HEK293 (cell line): ENCODE measurements at regions not wholly inside any gene's neighbourhood (a gene's known extent, or its start where the extent isn't known, plus 50 kb on each side); places are given as distances from the start of the nearest gene placed in this dataset.

ENCODE experiments used
- SCRT2 ChIP-seq: fragments of 450-650 bp; formaldehyde crosslinking; IDR thresholded peaks from 2 replicates; pipeline ENCODE4 v1.5.1; 2016; ENCODE audit warnings: missing biosample characterization, missing genetic modification characterization
- SP2 ChIP-seq: fragments of 450-650 bp; formaldehyde crosslinking; IDR thresholded peaks from 2 replicates; pipeline ENCODE4 v1.5.1; 2016; ENCODE audit warnings: missing biosample characterization, missing genetic modification characterization
- ZBTB1 ChIP-seq: fragments of 450-650 bp; formaldehyde crosslinking; IDR thresholded peaks from 2 replicates; pipeline ENCODE4 v1.5.1; 2016; ENCODE audit warnings: missing biosample characterization, missing genetic modification characterization
- ZFP3 ChIP-seq: fragments of 450-650 bp; formaldehyde crosslinking; IDR thresholded peaks from 2 replicates; pipeline ENCODE4 v1.5.1; 2016; ENCODE audit warnings: low read depth, missing biosample characterization, missing genetic modification characterization
- ZNF23 ChIP-seq: fragments of 450-650 bp; formaldehyde crosslinking; IDR thresholded peaks from 2 replicates; pipeline ENCODE4 v1.5.1; 2016; ENCODE audit warnings: missing biosample characterization, missing genetic modification characterization, borderline replicate concordance
- ZNF777 ChIP-seq: fragments of 450-650 bp; formaldehyde crosslinking; IDR thresholded peaks from 2 replicates; pipeline ENCODE4 v1.5.1; 2017; ENCODE audit warnings: missing biosample characterization, missing genetic modification characterization, borderline replicate concordance
- TF ChIP-seq, protein P1 (sequence below): fragments of 450-650 bp; formaldehyde crosslinking; IDR thresholded peaks from 2 replicates; pipeline ENCODE4 v1.5.1; 2016; ENCODE audit warnings: missing biosample characterization, missing genetic modification characterization
- TF ChIP-seq, protein P2 (sequence below): fragments of 450-650 bp; formaldehyde crosslinking; IDR thresholded peaks from 2 replicates; pipeline ENCODE4 v1.5.1; 2016; ENCODE audit warnings: missing biosample characterization, missing genetic modification characterization
- TF ChIP-seq, protein P3 (sequence below): fragments of 450-650 bp; formaldehyde crosslinking; IDR thresholded peaks from 2 replicates; pipeline ENCODE4 v1.5.1; 2016; ENCODE audit warnings: missing biosample characterization, missing genetic modification characterization
- TF ChIP-seq, protein P4 (sequence below): fragments of 450-650 bp; formaldehyde crosslinking; IDR thresholded peaks from 2 replicates; pipeline ENCODE4 v1.5.1; 2016; ENCODE audit warnings: missing biosample characterization, missing genetic modification characterization, low read depth
- TF ChIP-seq, protein P5 (sequence below): fragments of 450-650 bp; formaldehyde crosslinking; IDR thresholded peaks from 2 replicates; pipeline ENCODE4 v1.5.1; 2016; ENCODE audit warnings: missing biosample characterization, missing genetic modification characterization
- TF ChIP-seq, protein P6 (sequence below): fragments of 450-650 bp; formaldehyde crosslinking; optimal IDR thresholded peaks from 2 replicates; pipeline ENCODE3; 2016; ENCODE audit warnings: missing biosample characterization, mild to moderate bottlenecking, missing genetic modification characterization

DNA sequence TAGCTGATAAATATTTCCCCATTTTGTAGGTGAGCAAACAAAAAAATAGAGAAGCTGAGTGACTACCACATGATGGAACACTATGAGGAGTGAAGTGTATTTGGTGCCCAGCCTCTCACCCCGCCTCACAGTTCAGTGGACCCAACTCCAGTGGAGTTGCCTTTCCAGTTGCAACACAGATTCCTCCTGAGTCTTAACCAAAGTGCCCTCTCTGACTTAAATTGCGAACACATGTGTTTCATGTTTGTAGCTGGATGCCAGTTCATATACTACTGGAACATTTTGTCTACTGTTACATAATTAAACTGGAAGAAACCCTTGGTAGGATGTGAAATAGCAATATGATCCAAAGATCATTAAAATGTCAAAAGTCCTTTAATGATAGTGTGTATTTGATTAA, 448.9 kb downstream of the COL12A1 start:
- TF ChIP-seq SP2 (tag by site-specific recombination) (no peak), ZFP3 (tag by site-specific recombination) (no peak), SCRT2 (no peak), ZNF23 (tag by site-specific recombination) (no peak), ZBTB1 (tag by site-specific recombination) (no peak), ZNF777 (tag by site-specific recombination) (no peak)
- TF ChIP-seq, protein P1, sequence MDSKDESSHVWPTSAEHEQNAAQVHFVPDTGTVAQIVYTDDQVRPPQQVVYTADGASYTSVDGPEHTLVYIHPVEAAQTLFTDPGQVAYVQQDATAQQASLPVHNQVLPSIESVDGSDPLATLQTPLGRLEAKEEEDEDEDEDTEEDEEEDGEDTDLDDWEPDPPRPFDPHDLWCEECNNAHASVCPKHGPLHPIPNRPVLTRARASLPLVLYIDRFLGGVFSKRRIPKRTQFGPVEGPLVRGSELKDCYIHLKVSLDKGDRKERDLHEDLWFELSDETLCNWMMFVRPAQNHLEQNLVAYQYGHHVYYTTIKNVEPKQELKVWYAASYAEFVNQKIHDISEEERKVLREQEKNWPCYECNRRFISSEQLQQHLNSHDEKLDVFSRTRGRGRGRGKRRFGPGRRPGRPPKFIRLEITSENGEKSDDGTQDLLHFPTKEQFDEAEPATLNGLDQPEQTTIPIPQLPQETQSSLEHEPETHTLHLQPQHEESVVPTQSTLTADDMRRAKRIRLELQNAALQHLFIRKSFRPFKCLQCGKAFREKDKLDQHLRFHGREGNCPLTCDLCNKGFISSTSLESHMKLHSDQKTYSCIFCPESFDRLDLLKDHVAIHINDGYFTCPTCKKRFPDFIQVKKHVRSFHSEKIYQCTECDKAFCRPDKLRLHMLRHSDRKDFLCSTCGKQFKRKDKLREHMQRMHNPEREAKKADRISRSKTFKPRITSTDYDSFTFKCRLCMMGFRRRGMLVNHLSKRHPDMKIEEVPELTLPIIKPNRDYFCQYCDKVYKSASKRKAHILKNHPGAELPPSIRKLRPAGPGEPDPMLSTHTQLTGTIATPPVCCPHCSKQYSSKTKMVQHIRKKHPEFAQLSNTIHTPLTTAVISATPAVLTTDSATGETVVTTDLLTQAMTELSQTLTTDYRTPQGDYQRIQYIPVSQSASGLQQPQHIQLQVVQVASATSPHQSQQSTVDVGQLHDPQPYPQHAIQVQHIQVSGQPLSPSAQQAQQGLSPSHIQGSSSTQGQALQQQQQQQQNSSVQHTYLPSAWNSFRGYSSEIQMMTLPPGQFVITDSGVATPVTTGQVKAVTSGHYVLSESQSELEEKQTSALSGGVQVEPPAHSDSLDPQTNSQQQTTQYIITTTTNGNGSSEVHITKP, result no peak
- TF ChIP-seq, protein P2, sequence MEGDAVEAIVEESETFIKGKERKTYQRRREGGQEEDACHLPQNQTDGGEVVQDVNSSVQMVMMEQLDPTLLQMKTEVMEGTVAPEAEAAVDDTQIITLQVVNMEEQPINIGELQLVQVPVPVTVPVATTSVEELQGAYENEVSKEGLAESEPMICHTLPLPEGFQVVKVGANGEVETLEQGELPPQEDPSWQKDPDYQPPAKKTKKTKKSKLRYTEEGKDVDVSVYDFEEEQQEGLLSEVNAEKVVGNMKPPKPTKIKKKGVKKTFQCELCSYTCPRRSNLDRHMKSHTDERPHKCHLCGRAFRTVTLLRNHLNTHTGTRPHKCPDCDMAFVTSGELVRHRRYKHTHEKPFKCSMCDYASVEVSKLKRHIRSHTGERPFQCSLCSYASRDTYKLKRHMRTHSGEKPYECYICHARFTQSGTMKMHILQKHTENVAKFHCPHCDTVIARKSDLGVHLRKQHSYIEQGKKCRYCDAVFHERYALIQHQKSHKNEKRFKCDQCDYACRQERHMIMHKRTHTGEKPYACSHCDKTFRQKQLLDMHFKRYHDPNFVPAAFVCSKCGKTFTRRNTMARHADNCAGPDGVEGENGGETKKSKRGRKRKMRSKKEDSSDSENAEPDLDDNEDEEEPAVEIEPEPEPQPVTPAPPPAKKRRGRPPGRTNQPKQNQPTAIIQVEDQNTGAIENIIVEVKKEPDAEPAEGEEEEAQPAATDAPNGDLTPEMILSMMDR (tag by site-specific recombination), result no peak
- TF ChIP-seq, protein P3, sequence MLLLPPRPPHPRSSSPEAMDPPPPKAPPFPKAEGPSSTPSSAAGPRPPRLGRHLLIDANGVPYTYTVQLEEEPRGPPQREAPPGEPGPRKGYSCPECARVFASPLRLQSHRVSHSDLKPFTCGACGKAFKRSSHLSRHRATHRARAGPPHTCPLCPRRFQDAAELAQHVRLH (tag by site-specific recombination), result no peak
- TF ChIP-seq, protein P4, sequence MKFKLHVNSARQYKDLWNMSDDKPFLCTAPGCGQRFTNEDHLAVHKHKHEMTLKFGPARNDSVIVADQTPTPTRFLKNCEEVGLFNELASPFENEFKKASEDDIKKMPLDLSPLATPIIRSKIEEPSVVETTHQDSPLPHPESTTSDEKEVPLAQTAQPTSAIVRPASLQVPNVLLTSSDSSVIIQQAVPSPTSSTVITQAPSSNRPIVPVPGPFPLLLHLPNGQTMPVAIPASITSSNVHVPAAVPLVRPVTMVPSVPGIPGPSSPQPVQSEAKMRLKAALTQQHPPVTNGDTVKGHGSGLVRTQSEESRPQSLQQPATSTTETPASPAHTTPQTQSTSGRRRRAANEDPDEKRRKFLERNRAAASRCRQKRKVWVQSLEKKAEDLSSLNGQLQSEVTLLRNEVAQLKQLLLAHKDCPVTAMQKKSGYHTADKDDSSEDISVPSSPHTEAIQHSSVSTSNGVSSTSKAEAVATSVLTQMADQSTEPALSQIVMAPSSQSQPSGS (tag by site-specific recombination), result no peak
- TF ChIP-seq, protein P5, sequence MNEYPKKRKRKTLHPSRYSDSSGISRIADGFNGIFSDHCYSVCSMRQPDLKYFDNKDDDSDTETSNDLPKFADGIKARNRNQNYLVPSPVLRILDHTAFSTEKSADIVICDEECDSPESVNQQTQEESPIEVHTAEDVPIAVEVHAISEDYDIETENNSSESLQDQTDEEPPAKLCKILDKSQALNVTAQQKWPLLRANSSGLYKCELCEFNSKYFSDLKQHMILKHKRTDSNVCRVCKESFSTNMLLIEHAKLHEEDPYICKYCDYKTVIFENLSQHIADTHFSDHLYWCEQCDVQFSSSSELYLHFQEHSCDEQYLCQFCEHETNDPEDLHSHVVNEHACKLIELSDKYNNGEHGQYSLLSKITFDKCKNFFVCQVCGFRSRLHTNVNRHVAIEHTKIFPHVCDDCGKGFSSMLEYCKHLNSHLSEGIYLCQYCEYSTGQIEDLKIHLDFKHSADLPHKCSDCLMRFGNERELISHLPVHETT, result no peak
- TF ChIP-seq, protein P6, sequence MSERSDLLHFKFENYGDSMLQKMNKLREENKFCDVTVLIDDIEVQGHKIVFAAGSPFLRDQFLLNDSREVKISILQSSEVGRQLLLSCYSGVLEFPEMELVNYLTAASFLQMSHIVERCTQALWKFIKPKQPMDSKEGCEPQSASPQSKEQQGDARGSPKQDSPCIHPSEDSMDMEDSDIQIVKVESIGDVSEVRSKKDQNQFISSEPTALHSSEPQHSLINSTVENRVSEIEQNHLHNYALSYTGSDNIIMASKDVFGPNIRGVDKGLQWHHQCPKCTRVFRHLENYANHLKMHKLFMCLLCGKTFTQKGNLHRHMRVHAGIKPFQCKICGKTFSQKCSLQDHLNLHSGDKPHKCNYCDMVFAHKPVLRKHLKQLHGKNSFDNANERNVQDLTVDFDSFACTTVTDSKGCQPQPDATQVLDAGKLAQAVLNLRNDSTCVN (tag by site-specific recombination), result no peak
